BE2C (cell line): ENCODE measurements at regions not wholly inside any gene's neighbourhood (a gene's known extent, or its start where the extent isn't known, plus 50 kb on each side); places are given as distances from the start of the nearest gene placed in this dataset.

Source experiments
- DNase-seq: peaks from one replicate; pipeline ENCODE4 v3.0.0-alpha.2; 2020
- H3K27me3 ChIP-seq: fragments of 250-450 bp; sonication (Bioruptor Pico); 2 replicates; pipeline ENCODE4 v1.5.1; 2020; ENCODE audit warnings: mild to moderate bottlenecking
- H3K36me3 ChIP-seq: fragments of 250-450 bp; sonication (Bioruptor Pico); 2 replicates; pipeline ENCODE4 v1.5.1; 2020; ENCODE audit warnings: mild to moderate bottlenecking
- H3K4me1 ChIP-seq: fragments of 250-450 bp; sonication (Bioruptor Pico); 2 replicates; pipeline ENCODE4 v1.5.1; 2020
- H3K4me3 ChIP-seq: 2 replicates; pipeline ENCODE4 v1.5.1; 2011; ENCODE audit warnings: low read depth, low read length
- H3K9me3 ChIP-seq: fragments of 250-450 bp; sonication (Bioruptor Pico); 2 replicates; pipeline ENCODE4 v1.5.1; 2020
- TF ChIP-seq, protein P1 (sequence below): IDR thresholded peaks from 2 replicates; pipeline ENCODE4 v1.5.1; 2012; ENCODE audit warnings: mild to moderate bottlenecking, low read depth, low read length

DNA sequence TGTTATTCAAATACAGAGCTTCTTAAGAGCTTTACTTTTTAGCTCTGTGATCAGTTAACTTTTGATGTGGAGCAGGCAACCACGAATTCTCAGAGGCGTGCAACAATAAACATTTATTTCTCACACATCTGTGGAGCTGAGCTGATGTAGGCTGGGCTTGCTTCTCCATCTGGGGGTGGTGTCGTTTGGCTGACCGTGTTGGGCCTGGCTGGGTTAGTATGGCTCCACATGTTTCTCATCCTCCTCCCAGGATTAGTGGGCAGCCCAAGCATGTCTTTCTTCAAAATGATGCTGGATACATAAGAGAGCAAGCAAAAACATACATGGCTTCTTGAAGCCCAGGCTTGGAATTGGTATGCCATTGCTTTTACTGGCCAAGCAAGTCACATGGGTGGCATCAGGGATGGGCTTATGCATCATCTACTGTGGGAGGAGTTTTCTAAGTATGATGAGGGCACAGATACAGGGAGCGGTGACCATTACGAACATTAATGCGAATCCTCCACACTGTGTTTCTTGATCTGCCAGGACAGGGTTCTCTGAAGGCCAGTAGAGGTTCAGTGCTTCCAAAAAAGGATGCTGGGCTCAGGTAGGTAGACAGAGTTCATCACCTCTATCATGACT lies 157.0 kb upstream of the TNP1 start:
- Histone ChIP-seq H3K27me3 (no peaks in the 10 kb centered on the region), H3K4me3 (no peak overlapping the region)
- DNase-seq: no peak

DNA sequence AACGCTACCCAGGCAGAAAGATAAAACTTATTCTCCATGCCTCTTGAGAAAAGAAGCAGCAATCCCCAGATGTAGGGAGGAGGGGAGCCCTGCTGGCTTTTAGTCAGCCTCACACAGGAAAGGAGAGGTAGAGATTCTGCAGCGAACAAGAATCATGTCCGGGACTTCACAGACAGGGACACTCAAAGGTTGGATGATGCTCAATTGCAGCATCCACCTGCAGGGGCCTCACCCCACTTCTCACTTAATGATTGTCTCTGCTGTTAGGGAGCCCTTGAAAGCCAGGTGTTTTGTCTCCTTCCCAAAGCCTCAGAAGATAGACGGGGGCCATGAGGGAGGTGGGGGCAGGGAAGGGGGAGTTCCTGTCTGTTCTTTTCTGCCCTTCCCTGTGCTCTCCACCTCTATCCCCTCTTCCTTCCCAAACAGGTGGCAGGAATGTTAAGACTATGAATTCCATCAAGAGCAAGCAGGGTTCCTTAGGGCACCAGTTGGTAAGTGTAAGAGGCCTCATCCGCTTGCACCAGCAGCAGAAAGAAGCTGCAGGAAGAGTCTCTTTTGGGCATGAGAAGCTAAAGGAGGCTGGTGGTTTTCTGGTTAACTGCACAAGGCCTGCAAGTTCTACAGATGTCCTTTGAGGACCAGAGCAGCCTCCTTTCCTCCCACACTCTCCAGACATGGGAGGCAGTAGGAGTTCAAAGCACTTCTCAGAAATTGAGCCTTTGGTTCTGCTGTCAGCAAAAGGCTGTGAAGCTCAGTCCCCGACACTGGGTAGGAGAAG lies 154.7 kb upstream of the TNP1 start:
- TF ChIP-seq, protein P1, sequence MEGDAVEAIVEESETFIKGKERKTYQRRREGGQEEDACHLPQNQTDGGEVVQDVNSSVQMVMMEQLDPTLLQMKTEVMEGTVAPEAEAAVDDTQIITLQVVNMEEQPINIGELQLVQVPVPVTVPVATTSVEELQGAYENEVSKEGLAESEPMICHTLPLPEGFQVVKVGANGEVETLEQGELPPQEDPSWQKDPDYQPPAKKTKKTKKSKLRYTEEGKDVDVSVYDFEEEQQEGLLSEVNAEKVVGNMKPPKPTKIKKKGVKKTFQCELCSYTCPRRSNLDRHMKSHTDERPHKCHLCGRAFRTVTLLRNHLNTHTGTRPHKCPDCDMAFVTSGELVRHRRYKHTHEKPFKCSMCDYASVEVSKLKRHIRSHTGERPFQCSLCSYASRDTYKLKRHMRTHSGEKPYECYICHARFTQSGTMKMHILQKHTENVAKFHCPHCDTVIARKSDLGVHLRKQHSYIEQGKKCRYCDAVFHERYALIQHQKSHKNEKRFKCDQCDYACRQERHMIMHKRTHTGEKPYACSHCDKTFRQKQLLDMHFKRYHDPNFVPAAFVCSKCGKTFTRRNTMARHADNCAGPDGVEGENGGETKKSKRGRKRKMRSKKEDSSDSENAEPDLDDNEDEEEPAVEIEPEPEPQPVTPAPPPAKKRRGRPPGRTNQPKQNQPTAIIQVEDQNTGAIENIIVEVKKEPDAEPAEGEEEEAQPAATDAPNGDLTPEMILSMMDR: no peak
- no peak overlapping the region for H3K4me3 ChIP-seq
- DNase-seq: no peak
- H3K27me3 ChIP-seq: no peaks in the 10 kb centered on the region
- H3K36me3 ChIP-seq: no peaks in the 10 kb centered on the region
- H3K9me3 ChIP-seq: no peaks in the 10 kb centered on the region
- H3K4me1 ChIP-seq: no peaks in the 10 kb centered on the region

More for the DNA sequence above, 157.0 kb upstream of the TNP1 start:
- H3K36me3 ChIP-seq: no peaks in the 10 kb centered on the region
- no peaks in the 10 kb centered on the region for H3K9me3 ChIP-seq
- H3K4me1 ChIP-seq: no peaks in the 10 kb centered on the region
- TF ChIP-seq, protein P1: no peak

DNA sequence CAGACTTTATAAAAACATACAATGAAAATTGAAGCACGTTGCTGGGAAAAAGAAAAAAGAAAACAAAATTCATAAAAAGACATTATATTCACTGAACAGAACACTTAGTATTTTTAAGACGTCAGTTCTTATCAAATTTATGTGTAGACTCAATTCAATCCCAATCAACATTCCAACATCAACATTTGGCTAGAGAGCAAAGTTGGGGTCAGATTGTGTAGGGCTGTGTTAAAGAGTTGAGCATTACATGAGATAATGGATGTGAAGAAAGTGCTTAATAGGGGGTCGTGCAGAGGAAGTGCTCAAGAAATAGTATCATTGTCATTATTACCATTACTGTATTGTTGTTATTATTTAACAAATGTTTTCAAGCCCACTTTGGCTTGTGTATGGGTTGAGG lies 154.1 kb upstream of the TNP1 start:
- Histone ChIP-seq H3K9me3 (no peaks in the 10 kb centered on the region), H3K4me3 (no peak overlapping the region), H3K27me3 (no peaks in the 10 kb centered on the region), H3K4me1 (no peaks in the 10 kb centered on the region), H3K36me3 (no peaks in the 10 kb centered on the region)
- no peak for DNase-seq
- TF ChIP-seq, protein P1: no peak

DNA sequence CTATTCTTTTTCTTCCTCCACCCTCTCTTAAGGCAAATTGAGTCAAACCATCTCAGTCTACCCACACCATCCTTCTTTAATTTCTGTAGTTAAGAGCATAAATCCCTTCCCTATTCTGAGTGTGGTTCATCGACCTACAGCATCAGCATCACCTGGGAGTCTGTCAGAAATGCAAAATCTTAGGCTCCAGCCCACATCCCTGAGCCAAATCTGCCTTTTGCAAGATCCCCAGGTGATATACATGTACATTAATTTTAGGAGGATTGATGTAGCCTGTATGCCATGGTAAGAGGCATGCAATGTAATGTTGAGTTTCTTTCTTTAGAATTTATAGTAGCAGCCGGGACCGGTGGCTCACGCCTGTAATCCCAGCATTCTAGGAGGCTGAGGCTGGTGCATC lies 151.7 kb upstream of the TNP1 start:
- Histone ChIP-seq H3K9me3 (no peaks in the 10 kb centered on the region), H3K4me1 (no peaks in the 10 kb centered on the region), H3K4me3 (no peak overlapping the region), H3K36me3 (no peaks in the 10 kb centered on the region), H3K27me3 (no peaks in the 10 kb centered on the region)
- TF ChIP-seq, protein P1: no peak
- DNase-seq: no peak

DNA sequence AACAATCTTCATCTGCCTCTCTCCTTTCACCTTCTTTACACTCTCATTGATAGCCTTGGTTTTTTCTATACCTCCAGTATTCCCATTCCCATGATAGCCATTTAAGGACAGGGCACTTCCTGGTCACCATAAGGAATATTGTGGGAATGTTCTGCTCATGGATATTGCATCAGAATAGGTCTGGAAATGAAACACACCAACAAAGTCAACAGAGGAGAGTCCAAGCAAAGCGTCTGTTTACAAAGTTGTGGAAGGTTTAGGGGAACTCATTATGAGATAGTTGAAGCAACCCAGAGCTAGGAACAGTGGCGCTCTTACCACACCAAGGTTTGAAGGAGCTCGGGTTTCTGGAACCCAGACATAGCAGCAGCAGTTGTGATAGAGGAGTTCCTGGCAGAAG lies 150.3 kb upstream of the TNP1 start:
- H3K27me3 ChIP-seq: no peaks in the 10 kb centered on the region
- no peaks in the 10 kb centered on the region for H3K36me3 ChIP-seq
- no peak for DNase-seq

More for the DNA sequence above, 150.3 kb upstream of the TNP1 start:
- TF ChIP-seq, protein P1: no peak
- Histone ChIP-seq H3K4me3 (no peak overlapping the region), H3K4me1 (no peaks in the 10 kb centered on the region), H3K9me3 (no peaks in the 10 kb centered on the region)
